Right ventricle myocardium superior (tissue), 1 donor: ENCODE measurements at regions not wholly inside any gene's neighbourhood (a gene's known extent, or its start where the extent isn't known, plus 50 kb on each side); places are given as distances from the start of the nearest gene placed in this dataset.
A peak's percentile ranks its signal among the peaks of the same experiment; 100 is the strongest.

Experiments
- ATAC-seq: fragments of 200-7000 bp; cut with Tn5 transposase; one replicate; pipeline ENCODE4 v1.9.1; 2020; ENCODE audit warnings: mild to moderate bottlenecking; ENCODE audit not compliant: poor library complexity
- DNase-seq: peaks from one replicate; pipeline ENCODE4 v3.0.0-alpha.2; 2020
- intact Hi-C: fragments of 100-400 bp; cut with DNase I; formaldehyde crosslinking; loops from one replicate; pipeline ENCODE4 v1.11.2; 2022
- donor health status: DM: no; HTN: yes; CAD: no; lungs with severe emphysema.

DNA sequence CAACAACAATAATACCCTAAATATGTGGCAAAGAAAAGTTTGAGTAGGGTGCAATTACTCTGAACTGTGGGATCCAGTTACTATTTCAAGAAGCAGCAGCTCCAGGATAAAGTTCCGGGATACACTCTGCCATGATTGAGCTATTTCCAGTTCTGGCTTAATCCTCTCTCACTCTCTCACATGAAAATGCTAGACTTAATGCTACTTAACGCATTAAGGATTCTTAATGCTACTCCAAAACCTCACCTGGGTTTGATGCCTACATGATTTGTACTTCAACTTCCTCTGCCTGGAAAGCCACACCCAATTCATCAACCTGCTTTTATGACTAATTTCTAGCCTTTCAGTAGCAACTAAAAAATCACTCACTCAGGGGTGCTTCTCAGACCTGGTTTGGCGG, 151.1 kb upstream of the HNMT start:
- intact Hi-C loops, result no loop called here
- DNase-seq (no peak), ATAC-seq (no peak)

GRCh38 chr2:137817058-137817457, 147.2 kb upstream of the HNMT start:
- no peak for DNase-seq
- intact Hi-C loops, result no loop called here
- no peak for ATAC-seq

DNA sequence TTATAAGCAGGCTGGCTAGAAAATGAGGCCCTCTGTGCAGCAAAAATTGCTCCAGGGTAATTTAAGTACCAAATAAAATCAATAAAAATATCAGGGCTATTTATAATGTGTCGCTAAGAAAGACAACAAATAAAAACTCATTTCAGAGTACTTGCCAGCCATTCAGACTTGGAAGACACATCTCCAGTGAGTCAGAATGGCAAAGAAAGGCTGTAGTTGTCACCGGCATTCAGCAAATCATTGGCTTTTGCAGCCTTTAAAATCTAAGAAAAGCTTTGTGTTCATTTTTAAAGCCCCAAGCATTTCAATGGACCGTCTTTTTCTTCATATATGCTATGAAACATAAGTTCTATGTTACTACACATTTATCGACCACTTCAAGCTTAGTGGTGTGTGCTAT, 141.1 kb upstream of the HNMT start:
- DNase-seq (no peak), ATAC-seq (no peak)
- intact Hi-C loops, result no loop called here

- ATAC-seq, result no peak
- intact Hi-C loops, result no loop called here
- no peak for DNase-seq
Observed at GRCh38 chr2:137824501-137824900, 139.8 kb upstream of the HNMT start.

DNA sequence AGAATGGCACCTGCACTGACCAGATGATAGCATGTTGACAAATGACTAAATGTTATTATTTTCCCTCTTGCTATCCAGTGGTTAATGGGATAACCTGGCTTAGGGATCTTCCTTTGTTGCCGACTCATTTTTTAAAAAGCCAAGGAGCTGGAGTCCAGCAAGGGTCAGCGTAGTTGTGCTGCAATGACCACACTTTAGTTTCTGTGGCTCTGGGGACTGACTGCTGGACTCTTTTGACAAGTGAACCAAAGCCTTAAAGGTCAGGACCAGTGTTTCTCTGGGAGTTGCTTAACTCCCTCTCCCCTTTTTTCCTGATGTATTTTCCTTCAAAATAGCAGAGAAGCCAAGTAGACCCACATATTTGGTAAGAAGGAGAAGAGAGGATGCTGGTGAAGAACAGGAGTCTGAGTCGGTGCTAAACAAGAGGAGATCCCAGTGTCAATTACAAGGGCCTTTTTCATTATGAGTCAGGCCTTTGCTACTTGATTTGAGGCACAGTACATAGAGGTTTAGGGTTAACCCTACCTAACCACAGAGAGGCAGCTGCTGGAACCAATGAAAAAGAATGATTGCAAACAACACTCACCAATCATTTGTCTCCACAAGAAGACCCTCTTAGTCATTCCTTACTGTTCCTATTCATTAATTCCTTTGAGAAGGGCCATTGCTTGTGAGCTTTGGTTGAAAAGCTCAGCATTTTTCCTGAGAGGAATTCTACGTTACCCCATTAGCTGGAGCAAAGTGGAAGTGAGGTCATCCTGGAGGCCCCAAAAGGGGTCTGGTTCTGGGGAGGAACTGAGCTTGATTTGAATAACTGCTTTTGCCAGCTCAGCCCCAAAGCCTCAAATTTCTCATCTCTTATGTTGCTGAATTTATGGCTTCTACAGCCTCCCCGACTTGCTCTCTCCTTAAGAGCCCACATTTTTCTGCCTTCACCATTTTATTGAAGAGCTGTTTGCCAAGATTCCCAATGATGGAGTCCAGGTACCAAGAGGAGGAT, 137.6 kb upstream of the HNMT start:
- intact Hi-C loops, result no loop called here
- DNase-seq (no peak), ATAC-seq (no peak)

- no peak for ATAC-seq
Observed at GRCh38 chr2:137828624-137829023, 135.6 kb upstream of the HNMT start.

DNA sequence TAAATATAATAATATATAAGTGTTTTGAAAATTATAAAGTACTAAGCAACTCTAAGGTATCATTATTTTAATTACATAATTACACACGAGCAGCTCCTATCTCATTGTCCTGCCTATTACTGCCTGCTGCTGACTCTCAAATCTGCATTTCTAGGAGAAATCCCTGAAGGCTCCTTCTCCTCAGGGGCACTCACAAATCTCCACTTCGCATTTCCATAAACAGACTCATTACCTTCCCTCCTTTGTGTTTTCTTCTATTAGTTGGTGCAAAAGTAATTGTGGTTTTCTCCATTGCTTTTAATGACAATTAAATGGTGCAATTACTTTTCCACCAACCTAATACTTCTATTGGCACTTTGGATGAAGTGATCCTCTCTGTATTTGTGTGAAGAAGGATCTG, 135.0 kb upstream of the HNMT start:
- no peak for ATAC-seq
- intact Hi-C loops, result no loop called here

More at GRCh38 chr2:137828624-137829023, 135.6 kb upstream of the HNMT start:
- DNase-seq, result no peak
- intact Hi-C loops, result no loop called here

GRCh38 chr2:137834760-137835379, 129.4 kb upstream of the HNMT start:
- intact Hi-C loops, result loop anchor here (5.0 to 10.0 kb wide), 2 partner anchors 368 to 1410 kb away; no protein-coding TSS in a partner anchor
- DNase-seq (no peak), ATAC-seq (no peak)

More for the DNA sequence above, 135.0 kb upstream of the HNMT start:
- no peak for DNase-seq

GRCh38 chr2:137836671-137837070, 127.6 kb upstream of the HNMT start:
- ATAC-seq, result no peak
- DNase-seq, result no peak
- intact Hi-C loops, result loop anchor here (5.0 to 10.0 kb wide), 2 partner anchors 369 to 1412 kb away; no protein-coding TSS in a partner anchor

DNA sequence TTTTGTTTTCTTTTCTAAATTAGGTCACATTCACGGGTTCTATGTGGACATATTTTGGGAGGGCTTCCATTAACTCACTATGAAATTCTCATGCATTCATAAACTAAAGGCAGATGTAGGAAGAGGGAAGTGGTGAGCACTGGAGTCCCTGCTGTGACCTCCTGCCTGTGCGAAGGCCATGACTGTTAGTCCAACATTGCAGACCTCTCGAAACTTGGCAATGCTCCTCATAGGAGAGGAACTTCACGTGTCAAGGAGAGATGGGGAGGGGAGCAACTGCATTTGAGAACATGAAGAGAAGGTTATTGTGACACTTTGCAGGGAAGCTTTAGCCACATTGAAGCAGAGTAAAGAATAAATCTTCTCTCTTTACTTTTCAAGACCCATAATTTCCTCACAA, 126.4 kb upstream of the HNMT start:
- no peak for ATAC-seq
- DNase-seq, result no peak
- intact Hi-C loops, result loop anchor here (5.0 to 10.0 kb wide), 2 partner anchors 371 to 1413 kb away; no protein-coding TSS in a partner anchor

DNA sequence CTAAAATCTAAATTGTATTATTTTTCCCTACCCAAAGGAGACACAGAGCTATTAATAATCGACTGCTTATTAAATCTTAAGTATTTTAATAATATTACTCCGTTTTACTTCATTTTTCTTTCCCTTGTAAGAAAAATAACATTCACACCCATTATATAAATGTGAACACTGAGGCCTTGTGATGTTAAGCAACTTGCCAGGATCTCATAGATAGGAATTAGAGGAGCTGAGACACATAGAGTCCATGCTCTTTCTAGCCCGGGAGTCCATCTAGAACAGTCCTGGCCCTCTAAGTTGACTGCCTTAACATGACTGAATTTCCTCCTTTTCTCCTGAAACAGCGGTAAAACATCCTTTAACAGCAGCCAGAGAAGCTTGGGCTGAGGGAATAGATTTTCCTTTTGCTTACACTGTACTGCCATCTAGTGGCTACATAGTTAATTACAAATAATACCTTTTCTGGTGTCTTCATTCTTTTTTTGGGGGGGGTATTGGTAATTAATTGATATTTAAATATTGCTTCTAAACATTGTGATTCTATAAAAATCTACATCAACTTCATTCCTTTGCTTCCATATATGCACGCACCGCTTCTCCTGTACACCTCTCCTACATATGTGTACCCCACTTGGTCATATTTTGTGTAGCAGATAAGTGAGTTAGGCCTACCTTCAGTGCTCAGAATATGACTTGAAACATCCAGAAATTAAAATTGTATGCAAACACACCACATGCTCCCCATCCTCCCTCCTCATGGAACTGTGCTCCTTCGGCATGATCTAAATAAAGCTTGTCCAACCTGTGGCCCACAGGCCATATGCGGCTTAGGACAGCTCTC, 125.8 kb upstream of the HNMT start:
- intact Hi-C loops, result loop anchor here (5.0 to 10.0 kb wide), 2 partner anchors 371 to 1414 kb away; no protein-coding TSS in a partner anchor
- ATAC-seq (peak; percentile 59), DNase-seq (no peak)

- intact Hi-C loops, result no loop called here
- DNase-seq, result no peak
- no peak for ATAC-seq
Observed at GRCh38 chr2:137842430-137842829, 121.8 kb upstream of the HNMT start.

GRCh38 chr2:137842952-137843351, 121.3 kb upstream of the HNMT start:
- ATAC-seq, result no peak

DNA sequence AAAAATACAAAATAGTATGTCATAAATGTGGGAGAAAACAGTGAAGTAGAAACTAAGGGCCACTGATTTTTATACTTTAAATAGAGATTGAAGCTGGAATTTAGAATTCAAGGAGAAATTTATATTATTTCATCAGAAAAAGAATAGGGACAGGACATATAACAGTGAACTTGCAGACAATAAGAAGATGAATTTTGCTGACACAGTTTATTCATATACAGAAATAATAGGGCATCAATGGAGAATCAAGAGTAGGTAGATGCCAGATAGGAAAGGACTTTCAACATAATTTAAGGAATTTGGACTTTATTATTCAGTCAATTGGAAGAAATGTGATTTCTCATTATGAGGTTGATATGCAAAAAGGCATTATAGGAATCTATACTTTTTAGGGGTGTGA, 118.9 kb upstream of the HNMT start:
- ATAC-seq (no peak), DNase-seq (no peak)
- intact Hi-C loops, result no loop called here

More at GRCh38 chr2:137842952-137843351, 121.3 kb upstream of the HNMT start:
- no peak for DNase-seq
- intact Hi-C loops, result no loop called here

GRCh38 chr2:137846993-137847392, 117.3 kb upstream of the HNMT start:
- no peak for DNase-seq
- no peak for ATAC-seq
- intact Hi-C loops, result no loop called here

- DNase-seq (no peak), ATAC-seq (no peak)
- intact Hi-C loops, result no loop called here
Observed at GRCh38 chr2:137847443-137847842, 116.8 kb upstream of the HNMT start.

GRCh38 chr2:137857881-137858280, 106.4 kb upstream of the HNMT start:
- intact Hi-C loops, result no loop called here
- DNase-seq (no peak), ATAC-seq (no peak)

DNA sequence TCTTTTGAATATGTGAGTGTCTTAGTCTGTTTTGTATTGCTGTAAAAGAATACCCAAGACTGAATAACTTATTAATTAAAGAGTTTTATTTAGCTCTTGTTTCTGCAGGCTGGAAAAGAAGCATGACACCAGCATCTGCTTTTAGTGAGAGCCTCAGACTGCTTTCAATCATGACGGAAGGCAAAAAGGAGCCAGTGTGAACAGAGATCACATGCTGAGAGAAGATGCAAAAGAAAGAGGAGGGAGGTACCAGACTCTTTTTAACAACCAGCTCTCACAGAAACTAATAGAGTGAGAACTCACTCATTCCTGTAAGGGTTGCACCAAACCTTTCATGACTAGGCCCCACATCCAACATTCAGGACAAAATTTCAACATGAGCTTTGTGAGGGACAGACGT, 101.6 kb upstream of the HNMT start:
- intact Hi-C loops, result no loop called here
- no peak for DNase-seq
- ATAC-seq, result no peak
